Nucleus accumbens (tissue), 56 donors: ENCODE measurements at regions not wholly inside any gene's neighbourhood (a gene's known extent, or its start where the extent isn't known, plus 50 kb on each side); places are given as distances from the start of the nearest gene placed in this dataset.

Experiments
- DNase-seq, 56 donors: peaks; one replicate each; lab custom pipeline; 2025; lab: John Stamatoyannopoulos, UW

GRCh38 chr10:130869179-130869841 is 442.2 kb downstream of the TCERG1L start:
- DNase-seq = no peak

GRCh38 chr10:130871406-130871805 is 440.1 kb downstream of the TCERG1L start:
- DNase-seq = no peak

GRCh38 chr10:130873636-130874035 is 437.9 kb downstream of the TCERG1L start:
- no peak for DNase-seq

GRCh38 chr10:130875116-130875515 is 436.4 kb downstream of the TCERG1L start:
- no peak for DNase-seq

- no peak for DNase-seq
Observed at GRCh38 chr10:130875897-130876472, 435.5 kb downstream of the TCERG1L start.

- DNase-seq = no peak
Observed at GRCh38 chr10:130877126-130877525, 434.4 kb downstream of the TCERG1L start.

DNA sequence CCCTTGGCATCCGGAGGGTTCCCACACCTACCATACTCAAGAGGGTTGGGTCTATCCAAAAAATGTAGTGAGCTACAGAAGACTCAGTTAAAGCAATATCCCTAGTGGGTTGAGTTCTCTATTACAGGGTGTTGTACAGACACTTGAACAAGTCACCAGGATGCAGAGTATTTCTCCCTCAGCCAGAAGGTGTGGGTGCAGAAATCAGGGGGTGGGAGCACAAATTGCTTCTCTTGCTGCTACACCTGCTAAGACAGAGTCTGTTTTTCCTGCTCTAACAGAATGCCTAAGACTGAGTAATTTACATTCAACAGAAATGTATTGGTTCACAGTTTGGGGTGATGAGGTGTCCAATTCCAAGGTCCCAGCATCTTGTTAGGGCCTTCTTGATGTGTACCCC is 433.4 kb downstream of the TCERG1L start:
- peak in 13 of 56 donors; percentile 3 to 32 (median 19) for DNase-seq

GRCh38 chr10:130882906-130883305 is 428.6 kb downstream of the TCERG1L start:
- no peak for DNase-seq

DNA sequence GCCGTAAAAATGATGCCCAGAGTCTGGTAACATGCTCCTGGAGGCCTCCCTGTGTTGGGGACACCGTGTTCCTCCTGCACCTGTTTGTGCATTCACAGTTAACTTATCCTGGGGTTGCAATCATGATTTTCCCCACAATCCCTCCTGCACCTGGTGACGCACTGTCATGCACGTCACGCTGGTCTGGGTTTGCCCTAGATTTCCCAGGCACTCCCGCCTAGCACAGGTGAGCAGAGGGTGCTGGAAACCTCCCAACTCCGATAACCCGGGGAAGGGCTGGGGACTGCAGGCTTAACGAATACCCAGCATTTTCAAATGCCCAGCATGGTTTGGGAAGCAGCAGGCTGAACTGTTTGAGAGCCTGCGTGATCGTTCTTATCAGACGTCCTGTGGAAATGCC is 427.1 kb downstream of the TCERG1L start:
- DNase-seq = no peak

DNA sequence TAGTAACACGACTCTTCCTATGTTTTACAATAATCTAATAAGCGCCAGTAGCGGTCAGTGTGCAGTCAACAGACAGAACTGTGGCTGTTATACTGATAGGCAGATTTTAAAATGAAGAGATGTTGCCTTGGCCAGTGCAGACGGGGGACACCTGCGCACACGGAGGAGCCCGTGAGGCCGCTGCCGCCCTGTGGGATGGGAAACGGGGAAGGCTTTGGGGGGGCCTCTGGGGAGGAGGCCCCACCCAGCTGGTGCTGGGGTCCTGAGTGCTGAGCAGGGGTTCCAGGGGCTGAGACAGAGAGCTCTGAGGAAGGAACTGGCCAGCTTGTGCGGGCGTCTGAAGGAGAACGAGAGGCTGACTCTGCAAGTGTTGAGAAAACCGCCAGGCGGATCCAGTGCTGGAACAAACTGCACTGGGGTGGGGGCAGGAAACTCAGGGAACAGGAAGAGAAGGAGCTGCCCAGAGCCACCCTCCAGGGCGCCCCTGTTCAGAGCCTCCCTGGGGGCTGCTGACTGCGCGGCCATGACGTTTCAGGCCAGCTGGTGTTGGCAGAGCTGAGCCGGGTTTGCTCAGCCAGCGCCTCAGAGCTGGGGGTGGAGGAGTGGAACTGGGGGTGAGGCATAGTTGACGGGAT is 426.4 kb downstream of the TCERG1L start:
- DNase-seq = peak in 1 of 56 donors; percentile 10

DNA sequence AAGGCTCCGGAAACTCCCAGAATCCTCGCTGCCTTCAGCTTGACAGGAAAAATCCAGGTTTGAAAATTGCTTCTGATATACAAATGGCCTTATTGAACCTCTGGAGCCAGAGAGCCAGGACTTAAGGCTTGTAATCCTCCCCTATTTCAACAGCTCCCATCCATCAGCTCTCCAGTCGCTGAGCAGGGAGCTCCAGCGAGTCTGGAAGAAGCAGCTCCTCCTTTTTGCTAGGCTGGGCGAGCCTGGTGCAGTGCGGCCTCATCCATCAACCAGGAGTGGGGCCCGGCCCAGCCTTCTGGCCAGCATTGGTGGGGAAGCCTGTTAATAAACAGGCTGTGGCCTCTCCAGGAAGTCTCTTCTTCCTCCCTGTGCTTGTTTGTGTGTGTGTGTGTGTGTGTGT is 424.4 kb downstream of the TCERG1L start:
- DNase-seq = no peak

DNA sequence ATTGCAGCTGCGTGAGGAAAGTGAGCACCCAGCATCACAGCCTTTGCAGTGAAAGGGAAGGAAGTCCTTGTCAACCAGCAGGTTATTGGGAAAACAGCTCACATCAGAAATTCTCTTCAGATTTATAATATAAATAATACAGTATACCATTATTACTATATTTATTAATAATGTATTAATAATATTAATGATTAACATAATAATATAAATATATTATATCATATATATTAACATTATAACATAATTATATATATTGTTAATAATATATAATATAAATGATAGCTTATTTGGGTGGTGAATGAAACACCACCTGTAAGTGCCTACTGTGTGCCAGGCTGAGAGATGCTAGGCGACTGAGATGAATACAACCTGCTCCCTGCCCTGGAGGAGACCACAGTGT is 423.0 kb downstream of the TCERG1L start:
- DNase-seq = no peak

- DNase-seq = no peak
Observed at GRCh38 chr10:130889240-130889639, 422.3 kb downstream of the TCERG1L start.

- no peak for DNase-seq
Observed at GRCh38 chr10:130889780-130890179, 421.7 kb downstream of the TCERG1L start.

DNA sequence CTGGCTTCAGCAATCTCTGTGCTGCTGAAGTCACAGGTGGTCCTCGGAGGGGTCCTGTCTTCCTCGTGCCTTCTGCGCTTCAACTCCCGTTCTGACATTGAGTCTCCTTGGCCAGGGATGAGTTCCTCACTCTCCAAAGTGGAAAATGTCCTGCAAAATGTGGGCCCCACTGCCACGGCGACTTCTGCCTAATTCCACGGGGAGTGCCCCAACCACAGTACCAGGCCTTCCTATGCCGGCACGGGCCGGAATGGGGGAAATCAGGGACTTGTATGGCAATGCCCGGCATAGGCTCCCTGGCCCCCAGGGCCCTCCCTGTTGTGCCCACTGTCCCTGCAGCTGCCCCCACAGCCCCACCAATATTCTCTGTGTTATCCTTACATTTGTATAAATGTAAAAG is 420.5 kb downstream of the TCERG1L start:
- no peak for DNase-seq

DNA sequence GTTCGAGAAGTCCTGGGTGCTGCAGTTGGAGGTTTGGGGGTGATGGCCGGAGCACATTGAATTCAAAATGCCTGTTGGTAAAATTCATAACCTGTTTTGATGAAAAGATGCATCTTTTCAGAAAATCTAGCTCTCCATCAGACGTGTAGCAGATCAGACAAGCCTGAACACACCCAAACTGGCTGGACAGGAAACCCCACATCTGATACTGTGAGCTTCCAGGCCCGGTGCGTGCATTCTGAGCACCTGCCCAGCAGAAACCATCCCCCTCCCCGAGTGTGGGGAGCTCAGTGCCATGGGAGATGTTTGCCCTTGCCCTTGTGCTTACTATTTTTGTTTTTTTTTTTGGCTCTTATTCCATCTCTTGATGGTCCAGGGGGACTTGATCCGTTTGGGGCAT is 417.1 kb downstream of the TCERG1L start:
- no peak for DNase-seq

GRCh38 chr10:130895161-130895560 is 416.4 kb downstream of the TCERG1L start:
- no peak for DNase-seq

DNA sequence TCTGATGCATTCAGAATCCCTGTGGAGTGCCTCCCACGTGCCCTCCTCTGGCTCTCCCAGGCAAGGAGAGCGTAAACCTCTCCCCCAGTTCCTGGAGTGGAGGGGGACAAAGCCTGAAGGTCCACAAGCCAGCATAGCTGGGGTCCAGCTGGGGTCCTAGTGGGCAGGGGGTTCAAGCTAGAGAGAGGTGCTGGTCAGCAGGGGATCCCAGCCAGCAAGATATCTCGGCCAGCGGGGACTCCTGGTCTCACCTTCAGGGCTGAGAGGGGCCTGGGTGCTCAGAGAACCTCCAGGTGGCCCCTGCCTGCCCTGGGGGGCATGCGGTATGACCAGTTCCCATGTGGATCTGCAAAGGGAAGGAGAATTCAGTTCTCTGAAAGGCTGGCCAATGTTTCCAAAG is 413.7 kb downstream of the TCERG1L start:
- DNase-seq = no peak

DNA sequence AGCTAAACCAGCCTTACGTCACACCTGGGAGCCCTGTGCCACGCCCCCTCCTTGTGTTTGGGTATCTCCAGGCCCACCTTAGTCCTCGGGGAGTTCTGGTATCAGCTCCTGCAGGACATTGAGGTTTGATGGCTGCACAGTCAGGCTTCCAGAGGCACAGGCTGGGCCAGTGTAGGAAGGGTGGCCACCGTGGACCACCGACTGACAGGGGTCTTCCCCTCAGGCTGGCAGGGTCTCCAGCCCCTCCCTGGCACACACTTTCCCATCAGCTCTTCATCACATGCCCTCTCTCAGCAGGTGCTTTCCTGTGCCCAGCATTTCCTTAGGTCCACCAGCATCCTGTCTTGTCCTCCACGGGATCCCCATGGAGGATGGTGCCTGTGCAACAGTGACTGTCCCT is 413.1 kb downstream of the TCERG1L start:
- no peak for DNase-seq

DNA sequence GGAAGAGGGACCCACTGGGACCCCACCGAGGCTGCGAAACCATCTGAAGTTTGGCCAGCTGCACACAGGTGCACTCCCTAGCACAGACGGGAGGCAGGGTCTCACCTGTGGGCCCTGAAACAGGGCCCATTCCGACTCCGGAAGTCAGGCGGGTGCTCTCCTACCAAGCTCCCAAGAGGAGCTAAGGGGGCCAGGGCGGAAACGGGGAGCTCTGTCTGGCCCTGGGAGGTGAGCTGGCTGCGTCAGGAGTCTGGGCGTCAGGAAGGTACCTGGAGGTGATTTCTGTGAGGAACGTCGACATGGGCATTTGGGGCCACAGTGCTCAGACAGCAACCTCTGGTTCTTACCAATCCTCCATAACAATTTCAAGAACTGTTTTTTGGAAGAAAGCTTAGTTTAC is 411.7 kb downstream of the TCERG1L start:
- no peak for DNase-seq

DNA sequence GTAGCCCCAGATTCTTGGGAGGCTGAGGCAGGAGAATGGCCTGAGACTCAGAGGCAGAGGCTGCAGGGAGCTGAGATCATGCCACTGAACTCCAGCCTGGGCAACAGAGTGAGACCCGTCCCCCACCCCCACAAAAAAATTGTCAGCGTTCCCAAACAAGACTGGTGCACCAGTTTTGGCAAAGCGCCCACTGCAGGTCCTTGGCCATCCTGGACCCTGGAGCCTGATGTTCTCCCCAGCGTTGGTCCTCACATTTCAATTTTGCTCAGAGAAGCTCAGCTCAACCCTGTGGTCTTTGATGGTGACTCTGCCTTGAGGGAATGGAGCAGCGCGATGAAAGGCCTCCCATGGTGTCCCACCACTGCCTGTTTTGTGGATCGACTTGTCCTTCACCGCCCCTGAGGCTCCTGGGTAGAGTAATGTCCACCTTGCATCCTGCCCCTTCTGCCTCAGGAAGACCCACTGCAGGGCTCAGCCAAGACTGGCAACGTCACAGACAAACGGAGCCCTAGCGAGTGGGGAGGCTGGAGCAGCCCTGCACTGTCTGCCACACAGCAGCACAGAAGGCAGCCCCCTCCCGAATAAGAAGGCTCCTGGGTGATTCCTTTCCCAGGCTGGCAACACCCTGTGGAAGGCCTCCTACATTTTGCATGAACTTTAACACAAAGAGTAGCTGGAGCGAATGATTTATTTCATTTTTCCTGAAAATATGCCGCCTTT is 410.9 kb downstream of the TCERG1L start:
- no peak for DNase-seq
